Activated B cell treated with CpG ODN at 0.5 μM for 24 hours (primary cell): ENCODE measurements at regions not wholly inside any gene's neighbourhood (a gene's known extent, or its start where the extent isn't known, plus 50 kb on each side); places are given as distances from the start of the nearest gene placed in this dataset.

ENCODE experiments used
- ATAC-seq: fragments of 200-7000 bp; cut with Tn5 transposase; one replicate; pipeline ENCODE4 v1.10.0; 2021; ENCODE audit warnings: low read depth, mild to moderate bottlenecking, moderate library complexity
- CTCF ChIA-PET: fragments of 350-600 bp; sonication (Branson Sonifier 250); formaldehyde crosslinking; loops from one replicate; lab custom pipeline; 2021; ENCODE audit warnings: antibody characterized with exemption; lab: Charles Lee
- POLR2A ChIA-PET: fragments of 350-600 bp; sonication (Branson Sonifier 250); formaldehyde crosslinking; loops from one replicate; lab custom pipeline; 2021; ENCODE audit warnings: antibody characterized with exemption; lab: Charles Lee
- DNase-seq: peaks from one replicate; pipeline ENCODE4 v3.0.0; 2022
- H3K27ac Mint-ChIP-seq: one replicate; pipeline ENCODE4 v1.8.0; 2020; ENCODE audit warnings: mixed read lengths
- H3K27me3 Mint-ChIP-seq: one replicate; pipeline ENCODE4 v1.8.0; 2021; ENCODE audit warnings: mixed read lengths
- H3K36me3 Mint-ChIP-seq: one replicate; pipeline ENCODE4 v1.8.0; 2021; ENCODE audit warnings: low read depth, mixed read lengths
- H3K4me1 Mint-ChIP-seq: one replicate; pipeline ENCODE4 v1.8.0; 2021; ENCODE audit warnings: mixed read lengths
- H3K4me3 Mint-ChIP-seq: one replicate; pipeline ENCODE4 v1.8.0; 2020; ENCODE audit warnings: mild to moderate bottlenecking, mixed read lengths
- H3K9me3 Mint-ChIP-seq: one replicate; pipeline ENCODE4 v1.8.0; 2020; ENCODE audit warnings: mixed read lengths
- CTCF ChIP-seq: fragments of 200-600 bp; IDR thresholded peaks from one replicate; pipeline ENCODE4 v1.8.0; 2022; ENCODE audit warnings: antibody characterized with exemption, mild to moderate bottlenecking
- intact Hi-C: fragments of 100-400 bp; cut with micrococcal nuclease; formaldehyde crosslinking; loops from one replicate; pipeline ENCODE4 v1.15.1; 2024

GRCh38 chr2:183390109-183390508 lies 265.9 kb downstream of the NUP35 start:
- no peaks in the 10 kb centered on the region for H3K36me3 Mint-ChIP-seq
- DNase-seq: no peak
- intact Hi-C loops: no loop called here
- H3K27me3 Mint-ChIP-seq: no peaks in the 10 kb centered on the region
- H3K4me3 Mint-ChIP-seq: no peak overlapping the region
- H3K9me3 Mint-ChIP-seq: peaks cover 35% of the 10 kb centered on the region
- CTCF ChIA-PET: no interaction called here
- POLR2A ChIA-PET: no interaction called here
- ATAC-seq: no peak
- H3K27ac Mint-ChIP-seq: no peak overlapping the region
- no peaks in the 10 kb centered on the region for H3K4me1 Mint-ChIP-seq
- TF ChIP-seq CTCF: no peak

GRCh38 chr2:183404392-183404791 lies 280.1 kb downstream of the NUP35 start:
- Mint-ChIP-seq H3K27ac (no peak overlapping the region), H3K4me1 (no peaks in the 10 kb centered on the region), H3K9me3 (peaks cover 6% of the 10 kb centered on the region), H3K36me3 (no peaks in the 10 kb centered on the region), H3K4me3 (no peak overlapping the region), H3K27me3 (no peaks in the 10 kb centered on the region)
- ChIA-PET CTCF (no interaction called here), POLR2A (no interaction called here)
- TF ChIP-seq CTCF: no peak
- DNase-seq: no peak
- no peak for ATAC-seq
- intact Hi-C loops: no loop called here

- Mint-ChIP-seq H3K27ac (no peak overlapping the region), H3K27me3 (no peaks in the 10 kb centered on the region)
- POLR2A ChIA-PET: no interaction called here
Observed at GRCh38 chr2:183408562-183408961, 284.3 kb downstream of the NUP35 start.

GRCh38 chr2:183409662-183410061 lies 285.4 kb downstream of the NUP35 start:
- TF ChIP-seq CTCF: no peak
- Mint-ChIP-seq H3K27ac (no peak overlapping the region), H3K27me3 (no peaks in the 10 kb centered on the region), H3K4me3 (no peak overlapping the region), H3K36me3 (no peaks in the 10 kb centered on the region), H3K4me1 (no peaks in the 10 kb centered on the region), H3K9me3 (no peaks in the 10 kb centered on the region)
- POLR2A ChIA-PET: no interaction called here
- DNase-seq (no peak), ATAC-seq (no peak)
- intact Hi-C loops: no loop called here
- CTCF ChIA-PET: no interaction called here

More at GRCh38 chr2:183408562-183408961, 284.3 kb downstream of the NUP35 start:
- ATAC-seq (no peak), DNase-seq (no peak)
- CTCF ChIA-PET: interaction anchor here (0.6 kb wide), 1 partner anchor 832 kb away, joined by 3 read pairs; no protein-coding TSS in a partner anchor
- Mint-ChIP-seq H3K36me3 (no peaks in the 10 kb centered on the region), H3K9me3 (peaks cover 2% of the 10 kb centered on the region), H3K4me3 (no peak overlapping the region), H3K4me1 (no peaks in the 10 kb centered on the region)
- intact Hi-C loops: no loop called here
- no peak for TF ChIP-seq CTCF

- no peaks in the 10 kb centered on the region for H3K27me3 Mint-ChIP-seq
- intact Hi-C loops: no loop called here
- DNase-seq: no peak
- ATAC-seq: no peak
- no peaks in the 10 kb centered on the region for H3K36me3 Mint-ChIP-seq
- POLR2A ChIA-PET: no interaction called here
- no peak overlapping the region for H3K4me3 Mint-ChIP-seq
- no peak overlapping the region for H3K27ac Mint-ChIP-seq
- no peaks in the 10 kb centered on the region for H3K4me1 Mint-ChIP-seq
- no peak for TF ChIP-seq CTCF
- peaks cover 7% of the 10 kb centered on the region for H3K9me3 Mint-ChIP-seq
- CTCF ChIA-PET: no interaction called here
Observed at GRCh38 chr2:183416753-183417152, 292.5 kb downstream of the NUP35 start.
